ENCODE measurements at regions not wholly inside any gene's neighbourhood (a gene's known extent, or its start where the extent isn't known, plus 50 kb on each side); places are given as distances from the start of the nearest gene placed in this dataset.
"Not testable (repeated sequence)": the region's sequence is repeated elsewhere in the genome, so short reads cannot be mapped to it uniquely, and the experiment has no call there.

DNA sequence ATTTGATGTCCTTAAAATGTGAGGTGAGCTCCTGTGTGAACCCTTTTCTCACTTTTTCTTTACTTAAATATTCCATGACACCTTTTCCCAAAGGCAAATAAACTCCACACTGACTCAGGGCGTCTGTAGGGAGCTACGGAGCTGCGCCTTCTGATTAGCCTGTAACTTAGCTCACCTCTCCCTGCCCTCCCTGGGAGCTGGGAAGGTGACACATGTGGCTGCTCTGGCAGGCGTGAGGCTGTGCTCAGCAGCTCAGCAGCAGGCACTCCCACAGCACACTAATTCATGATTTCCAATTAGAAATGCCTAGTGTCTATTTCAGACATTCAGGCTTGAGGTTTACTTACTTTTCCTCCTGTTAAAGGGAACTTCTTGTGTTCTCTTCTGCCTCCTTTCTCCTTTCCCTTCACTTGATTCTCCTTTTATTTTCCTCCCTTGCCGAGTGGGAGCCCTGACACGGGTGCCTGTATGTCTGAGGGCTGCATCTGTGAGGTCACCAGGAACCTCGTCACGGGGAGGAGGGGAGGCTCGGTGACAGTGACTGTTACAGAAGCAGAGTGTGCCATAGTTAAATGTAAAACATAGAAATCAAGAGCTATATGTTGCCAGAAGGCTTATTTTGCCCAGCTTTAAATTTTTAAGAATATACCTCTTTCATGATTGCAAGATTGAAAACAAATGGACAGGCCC, 437.1 kb downstream of the DCDC2C start:
- no peak for DNase-seq

DNA sequence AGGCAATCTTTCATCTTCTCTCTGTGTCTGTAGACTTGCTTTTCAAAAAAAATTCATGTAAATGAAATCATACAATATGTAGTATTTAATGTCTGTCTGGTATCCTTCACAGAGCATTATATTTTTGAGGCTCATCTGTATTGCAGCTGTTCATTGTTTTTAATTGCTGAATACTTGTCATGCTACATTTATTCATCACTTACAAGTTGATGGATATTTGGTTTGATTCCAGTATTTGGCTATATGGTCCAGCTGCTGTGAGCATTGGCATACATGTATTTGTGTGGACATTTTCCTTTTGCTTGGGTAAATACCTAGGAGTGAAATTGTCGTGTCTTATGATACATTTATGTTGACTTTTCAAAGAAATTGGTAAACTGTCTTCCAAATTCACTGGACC, 441.4 kb downstream of the DCDC2C start:
- no peak for DNase-seq

GRCh38 chr2:4151521-4151920, 448.1 kb downstream of the DCDC2C start:
- no peak for DNase-seq

DNA sequence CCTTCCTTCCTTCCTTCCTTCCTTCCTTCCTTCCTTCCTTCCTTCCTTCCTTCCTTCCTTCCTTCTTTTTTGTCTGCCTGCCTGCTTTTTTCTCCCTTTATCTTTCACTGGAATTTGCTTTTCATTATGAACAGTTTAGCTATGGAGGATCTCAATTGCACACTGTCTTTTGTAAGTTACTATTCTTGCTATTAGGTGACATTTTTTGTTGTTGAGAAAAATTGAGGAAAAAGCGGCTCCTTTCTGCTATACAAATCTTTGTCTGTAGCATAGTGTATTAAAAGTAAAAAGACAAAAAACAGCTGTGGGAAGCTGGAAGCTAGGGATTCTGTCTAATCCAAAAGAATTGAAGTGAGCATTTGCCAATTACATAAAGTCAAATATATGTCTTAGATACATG, 448.7 kb downstream of the DCDC2C start:
- no peak for DNase-seq

GRCh38 chr2:4168834-4169233, 465.5 kb downstream of the DCDC2C start:
- no peak for DNase-seq

- no peak for DNase-seq
Observed at GRCh38 chr2:4174796-4175195, 471.4 kb downstream of the DCDC2C start.

DNA sequence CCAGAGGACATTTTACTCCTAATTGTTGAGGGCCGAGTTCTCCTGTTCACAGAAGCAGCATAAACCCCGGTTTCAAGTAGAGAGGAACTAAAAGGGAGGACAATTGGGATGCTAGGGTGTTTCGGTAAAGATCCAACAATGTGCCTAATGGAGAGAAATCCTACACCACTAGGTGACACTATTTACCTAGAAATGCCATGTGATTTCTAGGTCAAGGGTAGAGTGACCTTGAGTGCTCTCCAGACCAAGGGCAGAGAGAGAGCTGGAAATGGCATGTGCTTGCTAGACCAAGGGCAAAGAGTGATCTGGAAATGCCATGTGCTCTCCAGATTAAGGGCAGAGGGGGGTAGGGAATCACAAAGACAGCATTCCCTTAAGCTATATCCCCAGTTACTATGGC, 472.0 kb downstream of the DCDC2C start:
- DNase-seq: no peak

DNA sequence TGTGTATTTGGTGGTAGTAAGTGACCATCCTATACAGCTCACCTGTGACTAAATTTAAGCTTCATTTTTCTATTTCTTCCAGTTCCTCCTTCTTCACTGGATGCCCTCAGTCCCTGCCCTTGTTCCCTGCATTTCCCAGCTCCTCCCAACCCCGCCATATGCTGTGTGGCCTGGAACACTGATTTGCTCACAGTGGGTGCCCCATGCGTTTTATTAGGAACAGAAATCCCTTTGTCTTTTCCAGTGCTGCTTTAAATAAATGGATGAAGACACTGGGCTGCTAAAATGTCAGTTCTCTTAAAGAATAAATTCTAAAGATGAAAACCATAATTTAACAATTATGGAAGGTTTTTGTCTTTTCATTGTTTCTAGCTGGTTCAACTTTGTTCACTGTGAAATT, 477.3 kb downstream of the DCDC2C start:
- no peak for DNase-seq

GRCh38 chr2:4181062-4181461, 477.7 kb downstream of the DCDC2C start:
- DNase-seq: no peak

DNA sequence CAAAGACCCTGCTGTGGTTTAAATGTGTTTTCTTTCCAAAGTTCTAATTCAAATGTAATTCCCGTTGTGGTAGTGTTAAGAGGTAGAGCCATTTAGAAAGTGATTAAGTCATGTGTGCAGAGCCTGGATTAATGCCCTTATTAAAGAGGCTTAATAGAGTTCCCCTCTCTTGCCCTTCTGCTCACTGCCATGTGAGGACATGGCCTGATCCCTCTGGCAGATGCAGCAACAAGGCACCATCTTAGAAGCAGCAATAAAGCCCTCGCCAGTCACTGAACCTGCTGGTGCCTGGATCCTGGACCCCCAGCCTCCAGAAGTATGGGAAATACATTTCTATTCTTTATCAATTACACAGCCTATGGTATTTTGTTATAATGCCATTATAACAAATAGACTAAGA, 485.2 kb downstream of the DCDC2C start:
- DNase-seq: no peak

- no peak for DNase-seq
Observed at GRCh38 chr2:4190548-4190947, 487.2 kb downstream of the DCDC2C start.

DNA sequence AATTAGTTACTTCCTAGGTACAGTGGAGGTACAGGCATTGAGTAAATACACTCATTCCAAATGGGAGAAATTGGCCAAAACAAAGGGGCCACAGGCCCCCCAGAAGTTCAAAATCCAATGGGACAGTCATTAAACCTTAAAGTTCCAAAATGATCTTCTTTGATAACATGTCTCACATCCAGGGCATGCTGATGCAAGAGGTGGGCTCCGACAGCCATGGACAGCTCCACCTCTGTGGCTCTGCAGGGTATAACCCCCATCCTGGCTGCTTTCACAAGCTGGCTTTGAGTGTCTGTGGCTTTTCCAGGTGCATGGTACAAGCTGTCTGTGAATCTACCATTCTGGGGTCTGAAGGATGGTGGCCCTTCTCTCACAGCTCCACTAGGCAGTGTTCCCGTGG, 488.7 kb downstream of the DCDC2C start:
- no peak for DNase-seq

DNA sequence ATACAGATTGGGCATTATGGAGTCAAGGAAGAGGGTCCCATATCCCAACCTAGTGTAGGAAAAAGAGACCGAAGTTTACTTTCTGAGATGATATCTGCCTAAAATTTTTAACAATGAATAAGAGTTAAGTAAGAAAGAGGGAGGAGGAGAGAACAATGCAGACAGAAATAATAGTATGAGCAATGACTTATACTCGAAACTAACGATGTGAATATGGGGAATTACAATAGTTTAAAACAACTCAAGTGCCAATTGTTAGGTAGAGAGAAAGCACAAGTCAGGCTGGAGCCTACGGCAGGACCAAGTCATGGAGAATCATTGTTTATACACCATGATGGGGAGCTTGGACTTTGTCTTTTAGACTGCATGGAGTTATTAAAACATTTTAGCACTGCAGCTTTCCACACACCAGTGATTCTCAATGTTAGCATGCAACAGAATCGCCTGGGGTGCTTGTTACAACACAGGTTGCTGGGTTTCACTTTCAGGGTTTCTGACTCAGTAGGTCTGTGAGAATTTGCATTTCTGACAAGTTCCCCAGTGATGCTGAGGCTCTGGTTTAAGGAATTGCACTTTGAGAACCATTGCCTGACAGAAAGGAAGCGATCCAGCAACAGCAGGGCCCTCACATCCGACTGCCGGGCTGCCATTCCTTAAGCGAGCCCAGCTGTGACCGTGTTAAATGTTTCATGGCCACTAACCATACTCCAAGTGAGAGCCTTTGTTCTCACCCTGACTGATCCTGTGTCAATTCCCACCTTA, 511.2 kb downstream of the DCDC2C start:
- DNase-seq: no peak

- no peak for DNase-seq
Observed at GRCh38 chr2:4217737-4218136, 514.4 kb downstream of the DCDC2C start.

- no peak for DNase-seq
Observed at GRCh38 chr2:4219101-4219500, 515.7 kb downstream of the DCDC2C start.

DNA sequence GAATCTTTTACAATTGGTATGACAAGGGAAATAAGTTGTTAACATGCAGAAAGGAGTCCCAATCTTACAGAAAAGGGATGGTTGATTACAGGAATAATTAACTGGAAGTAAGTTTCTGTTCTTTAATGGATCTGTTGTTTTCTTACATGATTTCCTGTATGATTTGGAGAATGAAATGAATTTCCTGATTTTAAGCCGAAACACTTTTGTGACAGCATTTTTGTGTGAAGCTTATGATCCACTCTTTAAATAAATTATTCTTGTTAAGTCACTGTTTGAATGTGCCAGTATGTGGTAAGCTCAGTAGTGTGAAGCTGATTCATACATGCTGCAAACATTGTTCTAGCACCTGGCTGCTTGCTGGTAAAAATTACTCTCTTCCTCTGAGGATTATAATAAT, 516.2 kb downstream of the DCDC2C start:
- DNase-seq: no peak

- DNase-seq: no peak
Observed at GRCh38 chr2:4221434-4221833, 518.1 kb downstream of the DCDC2C start.

DNA sequence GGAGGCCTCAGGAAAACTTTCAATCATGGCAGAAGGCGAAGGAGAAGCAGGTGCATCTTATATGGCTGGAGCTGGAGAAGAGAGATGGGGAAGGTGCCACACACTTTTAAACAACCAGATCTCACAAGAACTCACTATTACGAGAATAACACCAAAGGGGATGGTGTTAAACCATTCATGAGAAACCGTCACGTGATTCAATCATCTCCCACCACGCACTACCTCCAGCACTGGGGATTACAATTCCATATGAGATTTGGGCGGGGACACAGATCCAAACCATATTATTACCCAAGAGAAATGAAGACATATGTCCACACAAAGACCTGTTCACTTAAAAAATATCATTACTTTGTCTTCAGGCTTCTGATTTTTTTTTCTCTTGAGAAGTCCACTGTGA, 518.5 kb downstream of the DCDC2C start:
- DNase-seq: no peak

DNA sequence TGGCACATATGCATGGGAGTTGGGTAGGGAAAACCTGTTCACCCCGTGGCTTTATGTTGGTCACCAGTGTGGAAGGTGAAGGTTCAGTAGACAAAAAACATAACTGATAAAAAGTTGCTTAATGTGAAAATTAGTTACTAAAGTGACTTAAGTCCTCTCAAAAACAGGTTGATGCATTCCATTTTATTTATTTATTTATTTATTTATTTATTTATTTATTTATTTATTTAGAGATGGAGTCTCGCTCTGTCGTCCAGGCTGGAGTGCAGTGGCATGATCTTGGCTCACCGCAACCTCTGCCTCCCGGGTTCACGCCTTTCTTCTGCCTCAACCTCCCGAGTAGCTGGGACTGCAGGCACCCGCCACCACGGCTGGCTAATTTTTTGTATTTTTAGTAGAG, 541.0 kb downstream of the DCDC2C start:
- not testable (repeated sequence) for DNase-seq

- no peak for DNase-seq
Observed at GRCh38 chr2:4246364-4247131, 543.2 kb downstream of the DCDC2C start.

GRCh38 chr2:4247791-4248190, 544.4 kb downstream of the DCDC2C start:
- no peak for DNase-seq

DNA sequence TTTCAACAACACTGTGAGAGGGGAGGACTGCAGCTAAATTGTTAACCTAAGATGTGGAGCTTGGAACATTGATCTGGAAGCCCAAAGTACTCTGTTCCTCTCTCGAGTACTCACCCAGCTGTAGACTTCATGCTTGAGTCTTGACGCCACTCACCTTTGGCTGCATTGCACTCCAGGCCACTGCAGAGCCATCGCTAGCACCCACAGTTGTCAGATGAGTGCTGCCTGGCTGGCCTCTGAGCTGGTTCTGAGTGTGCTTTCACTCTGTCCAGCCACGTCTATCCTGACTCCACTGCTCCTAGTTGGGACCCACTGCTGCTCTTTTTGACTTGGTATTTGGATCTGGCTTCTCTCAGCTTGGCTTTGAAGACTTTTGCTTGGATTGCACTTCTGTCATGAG, 552.1 kb downstream of the DCDC2C start:
- DNase-seq: no peak

DNA sequence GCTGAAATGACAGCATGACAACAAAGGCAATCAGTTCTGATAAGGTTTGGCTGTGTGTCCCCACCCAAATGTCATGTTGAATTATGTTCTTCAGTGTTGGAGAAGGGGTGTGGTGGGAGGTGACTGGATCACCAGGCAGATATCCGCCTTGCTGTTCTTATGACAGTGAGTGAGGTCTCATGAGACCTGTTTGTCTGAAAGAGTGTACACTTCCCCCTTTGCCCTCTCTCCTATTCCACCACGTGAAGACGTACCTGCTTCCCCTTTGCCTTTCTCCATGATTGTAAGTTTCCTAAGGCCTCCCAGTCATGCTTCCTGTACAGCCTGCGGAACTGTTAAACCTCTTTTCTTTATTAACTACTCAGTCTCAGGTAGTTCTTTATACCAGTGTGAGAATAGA, 553.0 kb downstream of the DCDC2C start:
- no peak for DNase-seq

- no peak for DNase-seq
Observed at GRCh38 chr2:4258563-4258962, 555.2 kb downstream of the DCDC2C start.
